HG03520 (cell line): ENCODE measurements at regions not wholly inside any gene's neighbourhood (a gene's known extent, or its start where the extent isn't known, plus 50 kb on each side); places are given as distances from the start of the nearest gene placed in this dataset.
A peak's percentile ranks its signal among the peaks of the same experiment; 100 is the strongest.
"Not testable (repeated sequence)": the region's sequence is repeated elsewhere in the genome, so short reads cannot be mapped to it uniquely, and the experiment has no call there.

Experiments used
- ATAC-seq: cut with Tn5 transposase; IDR thresholded peaks from one replicate; pipeline ENCODE4 v1.9.1; 2021; ENCODE audit warnings: mild to moderate bottlenecking, moderate library complexity; ENCODE audit not compliant: unreplicated experiment

- ATAC-seq: no peak
These were observed 51.4 kb upstream of the S1PR1 start for GRCh38 chr1:101185421-101185820.

DNA sequence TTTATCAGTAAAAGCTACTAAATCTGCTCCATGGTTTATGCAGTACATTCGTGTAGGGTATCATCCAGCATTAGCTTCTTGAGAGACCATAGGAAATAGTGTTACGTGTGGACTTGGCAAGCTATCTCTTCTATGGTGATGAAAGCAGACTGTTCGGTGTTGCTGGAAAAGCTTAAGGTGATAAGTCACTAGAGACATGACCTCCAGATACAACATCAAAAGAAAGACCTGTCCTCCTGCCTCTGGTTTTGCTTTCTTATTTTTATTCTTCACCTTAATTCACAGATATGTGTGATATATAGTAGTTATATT lies 53.5 kb upstream of the S1PR1 start:
- no peak for ATAC-seq

DNA sequence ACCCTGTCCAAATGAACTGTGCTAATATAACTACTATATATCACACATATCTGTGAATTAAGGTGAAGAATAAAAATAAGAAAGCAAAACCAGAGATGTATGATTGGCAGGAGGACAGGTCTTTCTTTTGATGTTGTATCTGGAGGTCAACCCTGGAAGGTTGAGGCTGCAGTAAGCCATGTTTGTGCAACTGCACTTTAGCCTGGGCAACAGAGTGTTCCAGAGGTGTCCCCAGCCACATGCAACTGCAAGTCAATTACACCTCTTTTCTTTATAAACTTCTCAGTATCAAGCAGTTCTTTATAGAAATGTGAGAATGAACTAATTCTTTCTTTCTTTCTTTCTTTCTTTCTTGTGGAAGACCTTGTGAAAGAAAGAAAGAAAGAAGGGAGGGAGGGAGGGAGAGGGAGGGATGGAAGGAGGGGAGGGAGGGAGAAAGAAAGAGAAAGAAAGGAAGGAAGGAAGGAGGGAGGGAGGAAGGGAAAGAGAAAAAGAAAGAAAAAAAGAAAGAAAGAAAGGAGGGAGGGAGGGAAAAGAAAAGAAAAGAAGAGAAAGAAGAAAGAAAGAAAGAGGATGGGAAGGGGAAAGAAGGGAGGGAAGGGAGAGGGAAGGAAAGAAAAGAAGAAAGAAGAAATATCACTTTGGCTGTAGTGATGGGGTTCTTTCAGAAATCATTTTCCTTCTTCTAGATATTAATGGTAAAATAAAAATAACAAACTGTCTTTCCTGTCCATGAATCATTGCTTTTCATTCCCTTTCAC lies 54.0 kb upstream of the S1PR1 start:
- ATAC-seq: no peak

GRCh38 chr1:101181930-101182329 lies 54.9 kb upstream of the S1PR1 start:
- ATAC-seq: no peak

GRCh38 chr1:101178688-101179491 lies 57.9 kb upstream of the S1PR1 start:
- peak; percentile 94 for ATAC-seq

DNA sequence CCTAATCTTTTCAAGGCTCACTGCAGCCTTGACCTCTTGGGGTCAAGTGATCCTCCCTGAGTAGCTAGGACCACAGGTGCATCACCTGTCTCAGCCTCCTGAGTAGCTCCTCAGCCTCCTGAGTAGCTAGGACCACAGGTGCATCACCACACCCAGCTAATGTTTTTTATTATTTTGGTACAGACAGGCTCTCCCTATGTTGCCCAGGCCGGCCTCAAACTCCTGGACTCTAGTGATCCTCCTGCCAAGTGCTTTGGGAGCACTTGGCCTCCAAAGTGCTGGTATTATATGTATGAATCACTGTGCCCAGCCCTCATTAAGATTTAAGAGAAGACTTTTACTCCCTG lies 58.5 kb upstream of the S1PR1 start:
- ATAC-seq: no peak

DNA sequence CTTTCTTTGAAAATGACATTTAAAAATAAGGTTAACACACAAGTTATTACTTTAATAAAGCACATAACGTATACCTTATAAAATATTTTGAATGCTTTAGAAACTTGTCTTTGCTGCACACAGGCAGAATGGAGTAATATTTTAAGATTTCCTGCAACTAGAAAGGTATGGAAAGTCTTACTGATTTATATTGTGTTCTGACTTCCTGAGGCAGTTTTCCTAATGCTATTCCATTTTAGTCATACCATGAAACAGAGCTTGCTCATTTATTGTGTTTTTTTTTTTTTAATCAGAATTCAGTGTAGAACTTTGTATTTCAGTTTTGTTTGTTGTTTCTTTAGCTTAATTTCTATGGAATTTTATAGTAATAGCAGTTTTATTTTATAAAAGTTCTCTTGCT lies 60.9 kb upstream of the S1PR1 start:
- ATAC-seq: no peak

DNA sequence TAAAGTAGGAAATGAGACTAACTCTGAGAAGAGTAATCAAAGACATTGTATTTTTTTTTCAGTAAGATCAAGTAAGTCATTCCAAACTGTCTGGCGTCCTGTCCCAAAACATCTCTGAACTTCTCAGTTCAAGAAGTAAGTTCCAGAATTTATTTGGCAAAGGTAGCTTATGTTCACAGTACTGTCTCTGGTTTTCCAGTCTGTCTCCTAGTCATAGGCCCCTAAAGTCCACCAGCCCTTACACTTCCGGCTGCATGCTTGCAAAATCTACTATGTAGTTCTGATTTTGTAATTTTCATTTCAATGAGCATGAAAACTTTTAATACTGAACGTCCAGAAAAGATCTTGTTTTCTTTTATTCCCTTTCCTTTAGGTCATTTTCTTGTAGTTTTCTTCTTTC lies 61.4 kb upstream of the S1PR1 start:
- ATAC-seq: no peak

GRCh38 chr1:101174722-101175121 lies 62.1 kb upstream of the S1PR1 start:
- no peak for ATAC-seq

- not testable (repeated sequence) for ATAC-seq
These were observed 62.5 kb upstream of the S1PR1 start for GRCh38 chr1:101174298-101174697.

DNA sequence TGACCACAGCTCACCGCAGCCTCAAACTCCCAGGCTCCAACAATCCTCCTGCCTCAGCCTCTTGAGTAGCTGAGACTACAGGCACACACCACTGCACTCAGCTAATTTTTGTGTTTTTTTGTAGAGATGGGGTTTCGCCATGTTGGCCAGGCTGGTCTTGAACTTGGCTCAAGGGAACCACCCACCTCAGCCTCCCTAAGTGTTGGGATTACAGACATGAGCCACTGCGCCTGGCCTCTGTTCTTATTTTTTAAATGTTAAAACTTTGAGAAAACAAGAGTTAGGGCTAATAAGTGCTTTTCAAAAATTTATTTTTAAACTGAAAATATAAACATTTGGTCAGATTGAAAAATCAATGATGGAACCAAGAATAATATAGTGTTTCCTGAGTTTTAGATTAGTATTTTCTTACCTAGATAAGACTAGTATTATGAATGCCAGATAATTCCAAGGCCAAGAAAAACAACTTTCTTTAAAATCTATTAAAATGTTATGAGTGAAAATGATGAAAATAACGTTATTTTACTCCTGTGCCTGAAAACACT lies 66.2 kb upstream of the S1PR1 start:
- ATAC-seq: no peak

DNA sequence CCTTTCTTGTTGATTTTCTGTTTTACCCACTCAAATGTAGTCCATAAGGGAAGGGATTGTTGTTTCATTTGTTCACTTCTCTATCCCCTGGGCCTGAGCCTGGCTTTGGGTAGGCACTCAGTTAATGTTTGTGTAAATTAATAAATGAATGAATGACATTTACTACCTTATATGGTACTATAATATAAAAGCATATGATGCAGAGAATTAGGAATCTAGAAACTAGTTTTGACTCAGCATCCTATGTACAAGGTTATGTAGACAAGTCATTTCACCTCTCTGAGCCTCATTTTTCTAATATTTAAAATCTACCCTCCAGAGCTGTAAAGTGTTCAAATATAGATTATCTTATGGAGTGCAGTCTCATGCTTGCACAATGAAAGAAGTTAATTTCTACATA lies 68.9 kb upstream of the S1PR1 start:
- ATAC-seq: peak; percentile 63

GRCh38 chr1:101166583-101167120 lies 70.2 kb upstream of the S1PR1 start:
- no peak for ATAC-seq

DNA sequence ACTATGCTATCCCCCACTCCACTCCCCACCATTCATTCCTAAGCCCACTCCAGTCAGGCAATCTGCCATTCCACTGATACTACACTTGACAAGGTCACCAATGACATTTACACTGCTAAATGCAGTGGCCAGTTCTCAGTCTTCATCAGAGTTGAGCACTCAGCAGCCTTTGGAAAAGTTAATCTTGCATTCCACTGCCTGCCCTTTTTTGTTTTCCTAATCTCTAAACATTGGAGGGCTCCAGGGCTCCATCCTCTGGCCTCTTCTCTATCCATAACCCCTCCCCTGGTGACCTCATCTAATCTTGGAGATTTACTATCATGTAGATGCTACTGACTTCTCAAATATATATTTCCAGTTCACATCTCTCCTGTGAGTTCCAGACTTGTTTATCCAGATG lies 70.9 kb upstream of the S1PR1 start:
- no peak for ATAC-seq

DNA sequence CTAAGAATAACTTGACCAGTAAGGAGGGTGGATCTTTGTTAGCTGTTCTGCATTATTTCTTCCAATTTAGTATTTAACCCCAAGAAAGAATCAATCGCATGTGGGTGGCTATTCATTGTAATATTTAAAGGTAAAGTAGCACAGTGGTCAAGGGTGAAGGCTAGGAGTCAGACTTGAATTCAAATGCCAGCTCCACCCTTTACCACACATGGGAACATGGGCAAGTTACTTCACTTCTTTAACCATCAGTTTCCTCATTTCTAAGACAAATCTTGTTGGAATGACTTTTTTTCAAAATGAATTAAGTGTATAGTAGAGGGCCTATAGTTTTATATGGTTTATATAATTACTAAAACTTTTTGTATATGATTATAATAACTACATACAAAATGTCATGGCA lies 71.3 kb upstream of the S1PR1 start:
- ATAC-seq: no peak

- ATAC-seq: no peak
These were observed 72.0 kb upstream of the S1PR1 start for GRCh38 chr1:101164776-101165175.

DNA sequence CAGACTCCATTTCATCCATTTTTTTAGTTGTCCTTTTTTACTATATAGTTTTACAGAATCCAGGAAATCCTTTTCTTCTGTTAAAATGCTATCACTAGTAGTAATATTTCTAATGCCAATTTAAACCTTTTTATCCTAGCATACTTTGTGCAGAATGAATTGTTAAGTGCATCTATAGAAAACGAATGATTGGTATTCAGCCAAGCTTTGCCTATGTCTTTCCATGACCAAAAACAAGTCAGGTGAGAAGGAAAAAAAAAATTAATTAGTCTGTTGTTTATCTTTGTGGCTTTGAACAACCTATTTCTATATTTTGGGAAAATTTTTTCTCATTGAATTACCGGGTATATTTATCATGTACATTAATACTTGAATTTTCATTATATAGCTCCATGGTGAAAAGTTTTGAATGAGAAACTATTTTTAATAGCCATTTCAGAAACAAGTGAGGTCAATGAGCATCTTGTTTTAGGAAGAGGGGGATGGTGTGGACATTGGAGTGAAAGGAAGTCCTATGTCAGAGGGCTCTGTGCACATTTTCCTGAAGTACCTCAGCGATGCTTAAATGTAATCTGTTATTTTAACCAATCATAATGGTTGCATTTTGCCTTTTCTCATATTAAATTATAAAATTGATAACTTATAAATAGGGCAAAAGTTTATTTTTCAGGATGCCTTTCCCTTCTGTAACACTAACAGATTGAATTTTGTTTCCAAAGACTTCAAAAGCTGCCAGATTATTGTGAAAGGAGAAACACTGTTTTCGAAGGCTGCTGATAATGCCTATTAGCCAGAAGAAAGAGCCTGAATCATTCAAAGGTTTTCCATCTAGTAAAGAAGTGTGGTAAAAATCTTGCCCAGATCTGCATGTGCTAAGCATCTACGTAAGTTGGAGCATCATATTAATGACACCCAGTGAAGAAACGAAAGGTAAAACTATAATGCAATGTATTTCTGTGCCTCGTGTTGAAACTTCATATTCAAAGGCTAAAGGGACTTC lies 73.8 kb upstream of the S1PR1 start:
- no peak for ATAC-seq

GRCh38 chr1:101162300-101162699 lies 74.5 kb upstream of the S1PR1 start:
- ATAC-seq: no peak

DNA sequence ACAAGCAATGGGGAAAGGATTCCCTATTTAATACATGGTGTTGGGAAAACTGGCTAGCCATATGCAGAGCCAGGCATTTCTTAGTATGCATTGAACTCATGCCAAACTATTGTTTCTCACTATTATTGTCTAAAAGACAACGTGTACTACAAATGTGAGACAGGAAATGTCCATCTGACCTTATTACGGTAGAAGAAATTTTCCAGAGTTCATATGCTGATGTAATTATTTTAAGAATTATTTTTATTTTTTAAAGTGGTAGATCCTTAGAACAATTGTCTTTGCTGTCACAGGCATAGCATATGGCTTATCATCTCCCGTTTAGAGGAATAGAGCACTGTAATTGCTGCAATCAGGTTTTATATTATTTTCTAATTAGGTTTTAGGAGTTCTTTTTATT lies 75.2 kb upstream of the S1PR1 start:
- ATAC-seq: no peak

GRCh38 chr1:101158424-101158823 lies 78.4 kb upstream of the S1PR1 start:
- ATAC-seq: no peak

- ATAC-seq: no peak
These were observed 82.3 kb upstream of the S1PR1 start for GRCh38 chr1:101154547-101154946.
